Heart left ventricle (tissue), 13 donors: ENCODE measurements at regions not wholly inside any gene's neighbourhood (a gene's known extent, or its start where the extent isn't known, plus 50 kb on each side); places are given as distances from the start of the nearest gene placed in this dataset.

Experiments
- POLR2A ChIP-seq, 2 donors: fragments of 450-650 bp; IDR thresholded peaks; one replicate each; pipeline ENCODE4 v1.6.1; 2017; ENCODE audit warnings: antibody characterized with exemption in 2 of 2, mild to moderate bottlenecking in 2 of 2, moderate library complexity in 2 of 2
- TF ChIP-seq, protein P1 (sequence below), 12 donors: fragments of 200-600 bp; sonication (generic) in 4 of 12; IDR thresholded peaks; one replicate each; pipeline versions ENCODE4 v1.5.0 to v1.8.0; 2018 to 2022; ENCODE audit warnings: antibody characterized with exemption in 12 of 12, mild to moderate bottlenecking in 5 of 12
- donor health status: ischemic (EF 13 %, LVEDD 7.1; RV severe dilation, severe dysfunction).
- donor health status: DM: no; HTN: yes; CAD: no.
- donor health status: DM: no; HTN: no; CAD: no.
- donor health status: ischemic (EF 25% LVEDD 6.9; RV normal size, moderate dysfunction).
- donor health status: ischemic (EF 25% LVEDD 5.7; RV mildly dilated, moderate dysfunction).
- donor health status: ischemic (EF 35%, LVEDD 5.7; RV mildly dilated, moderate dysfunction).
- donor health status: nonischemic (EF 11% LVEDD 7.7; RV severe dilation, severe dysfunction).
- donor health status: DM: yes; HTN: yes; CAD: no.
- donor health status: PGD.
- donor health status: ischemic (EF 29% LVEDD 5.4; RV normal size, mild dysfunction).
- donor health status: nonischemic (EF 23%, LVEDD 6.1; RV moderate dilation, normal function).

DNA sequence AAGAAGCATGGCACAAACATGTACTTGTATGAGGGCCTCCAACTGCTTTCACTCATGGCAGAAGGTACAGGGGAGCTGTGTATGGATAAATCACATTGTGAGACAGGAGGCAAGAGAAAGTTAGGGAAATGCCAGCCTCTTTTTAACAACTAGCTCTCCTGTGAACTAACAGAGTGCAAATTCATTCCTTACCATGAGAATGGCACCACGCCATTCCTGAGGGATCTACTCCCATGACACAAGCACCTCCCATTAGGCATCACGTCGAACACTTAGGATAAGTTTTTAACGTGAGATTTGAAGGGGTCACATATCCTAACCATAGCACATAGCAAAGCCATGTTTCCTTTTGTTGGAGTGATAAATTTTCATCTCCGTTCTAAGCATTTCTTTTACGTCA is 747.2 kb upstream of the CHD1 start:
- TF ChIP-seq, protein P1, sequence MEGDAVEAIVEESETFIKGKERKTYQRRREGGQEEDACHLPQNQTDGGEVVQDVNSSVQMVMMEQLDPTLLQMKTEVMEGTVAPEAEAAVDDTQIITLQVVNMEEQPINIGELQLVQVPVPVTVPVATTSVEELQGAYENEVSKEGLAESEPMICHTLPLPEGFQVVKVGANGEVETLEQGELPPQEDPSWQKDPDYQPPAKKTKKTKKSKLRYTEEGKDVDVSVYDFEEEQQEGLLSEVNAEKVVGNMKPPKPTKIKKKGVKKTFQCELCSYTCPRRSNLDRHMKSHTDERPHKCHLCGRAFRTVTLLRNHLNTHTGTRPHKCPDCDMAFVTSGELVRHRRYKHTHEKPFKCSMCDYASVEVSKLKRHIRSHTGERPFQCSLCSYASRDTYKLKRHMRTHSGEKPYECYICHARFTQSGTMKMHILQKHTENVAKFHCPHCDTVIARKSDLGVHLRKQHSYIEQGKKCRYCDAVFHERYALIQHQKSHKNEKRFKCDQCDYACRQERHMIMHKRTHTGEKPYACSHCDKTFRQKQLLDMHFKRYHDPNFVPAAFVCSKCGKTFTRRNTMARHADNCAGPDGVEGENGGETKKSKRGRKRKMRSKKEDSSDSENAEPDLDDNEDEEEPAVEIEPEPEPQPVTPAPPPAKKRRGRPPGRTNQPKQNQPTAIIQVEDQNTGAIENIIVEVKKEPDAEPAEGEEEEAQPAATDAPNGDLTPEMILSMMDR (IDR thresholded peaks at IDR 0.05), result no peak
- no peak for TF ChIP-seq POLR2A (IDR thresholded peaks at IDR 0.05)
